ENCODE measurements at regions not wholly inside any gene's neighbourhood (a gene's known extent, or its start where the extent isn't known, plus 50 kb on each side); places are given as distances from the start of the nearest gene placed in this dataset.
"Not testable (repeated sequence)": the region's sequence is repeated elsewhere in the genome, so short reads cannot be mapped to it uniquely, and the experiment has no call there.

GRCh38 chr5:100697970-100698369 is 162.8 kb downstream of the FAM174A start:
- DNase-seq, result no peak

DNA sequence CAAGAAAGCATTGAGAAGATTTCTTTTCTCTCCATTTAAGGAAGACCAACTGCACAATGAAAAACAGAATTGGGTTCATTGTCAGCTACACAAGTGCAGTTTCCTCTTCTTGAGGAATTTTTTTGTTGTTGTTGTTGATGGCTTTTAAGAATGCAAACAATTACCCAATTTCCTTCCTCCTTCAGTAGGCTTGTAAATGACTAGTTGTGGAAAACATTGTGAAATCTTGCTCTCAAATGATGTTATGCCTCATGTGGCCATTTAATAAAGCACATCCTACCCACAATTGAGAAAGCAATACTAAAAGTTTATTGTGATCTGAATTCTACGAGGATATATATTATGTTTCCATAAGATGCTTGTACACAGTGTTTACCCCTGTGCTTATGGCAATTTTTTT is 171.6 kb downstream of the FAM174A start:
- DNase-seq, result no peak

DNA sequence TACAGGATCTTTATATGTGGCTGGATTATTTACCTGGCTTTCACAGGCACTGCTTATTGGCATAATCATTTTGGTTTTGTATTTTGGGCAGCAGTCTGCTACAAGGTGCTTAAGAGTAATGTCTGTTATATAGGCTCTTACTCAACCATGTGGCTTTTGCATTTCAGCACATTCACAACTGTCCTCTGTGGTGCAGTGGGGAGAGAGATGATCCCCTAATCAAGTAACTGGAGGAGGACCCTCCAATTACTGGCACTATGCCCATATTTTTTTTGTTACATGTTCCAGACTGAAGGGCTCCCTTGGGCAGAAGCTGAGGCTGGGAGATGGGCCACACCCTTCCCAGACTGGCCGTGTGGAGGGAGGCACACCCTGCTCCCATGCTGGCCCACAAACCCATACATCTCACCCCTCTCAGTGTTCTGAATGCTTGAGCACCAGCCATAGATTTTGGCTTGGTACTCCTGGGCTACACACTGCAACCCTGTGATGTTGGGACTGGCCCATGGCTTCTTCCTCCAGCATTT is 173.5 kb downstream of the FAM174A start:
- DNase-seq, result no peak

DNA sequence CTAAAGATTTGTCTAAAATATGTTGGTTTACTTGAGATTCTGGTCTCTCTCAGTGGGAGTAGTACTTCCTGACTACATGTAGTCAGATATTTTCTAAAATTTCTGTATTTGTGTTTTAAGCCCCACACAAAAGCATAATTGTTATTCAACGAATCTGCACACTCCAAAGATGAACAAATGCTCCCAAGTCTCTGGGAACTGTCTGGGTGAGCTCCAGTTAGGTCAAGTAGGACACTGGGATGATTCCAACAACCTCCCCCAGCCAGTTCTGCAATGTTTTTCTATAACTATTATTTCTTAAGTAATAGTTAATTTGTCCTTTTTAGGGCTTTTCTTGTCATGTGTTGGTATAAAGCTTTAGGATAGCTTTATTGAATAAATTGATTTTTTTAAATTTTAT is 174.6 kb downstream of the FAM174A start:
- no peak for DNase-seq

DNA sequence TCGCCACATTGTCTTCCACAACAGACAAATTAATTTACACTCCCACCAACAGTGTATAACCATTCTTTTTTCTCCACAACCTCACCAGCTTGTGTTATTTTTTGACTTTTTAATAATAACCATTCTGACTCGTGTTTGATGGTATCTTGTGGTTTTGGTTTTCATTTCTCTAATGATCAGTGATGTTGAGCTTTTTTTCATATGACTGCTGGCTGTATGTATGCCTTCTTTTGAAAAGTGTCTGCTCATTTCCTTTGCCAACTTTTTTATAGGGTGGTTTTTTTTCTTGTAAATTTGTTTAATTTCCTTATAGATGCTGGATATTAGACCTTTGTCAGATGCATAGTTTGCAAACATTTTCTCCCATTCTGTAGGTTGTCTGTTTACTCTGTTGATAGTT is 179.6 kb downstream of the FAM174A start:
- not testable (repeated sequence) for DNase-seq

DNA sequence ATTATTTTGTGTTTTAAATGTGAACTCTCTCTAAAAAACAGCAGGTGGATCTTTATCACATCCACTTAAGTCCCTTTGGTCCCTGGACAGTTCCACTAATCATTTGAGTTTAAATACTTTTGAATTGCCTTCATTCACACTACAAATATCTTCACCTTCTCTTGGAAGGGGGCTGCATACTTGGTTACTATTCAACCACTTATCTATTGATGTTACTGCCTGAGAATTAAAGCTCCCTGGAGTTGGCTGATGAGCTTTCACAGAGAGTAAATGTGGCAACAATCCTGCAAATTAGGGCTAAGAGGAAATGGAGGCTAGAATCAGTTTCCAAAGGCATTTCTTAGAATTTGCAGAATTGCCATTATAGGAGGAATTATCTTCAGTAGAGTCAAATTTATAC is 180.4 kb downstream of the ST8SIA4 start:
- no peak for DNase-seq

DNA sequence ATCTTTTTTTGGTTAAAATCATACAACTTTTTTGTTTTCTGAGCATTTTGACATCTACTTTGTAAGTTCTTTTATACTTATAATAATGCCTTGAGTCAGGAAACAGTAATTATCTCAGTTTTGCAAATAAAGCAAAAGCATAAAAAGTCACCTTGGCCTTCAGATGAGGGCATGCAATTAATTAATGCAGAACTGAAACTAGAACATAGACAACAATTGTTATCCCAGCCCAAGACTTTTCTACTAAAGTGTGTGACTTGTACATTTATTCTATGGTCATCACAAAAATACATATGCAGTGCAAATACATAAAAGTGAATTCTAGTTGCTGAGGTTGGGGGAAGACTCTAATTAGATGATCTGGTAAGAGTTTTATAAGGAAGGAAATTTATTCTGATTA is 179.9 kb downstream of the ST8SIA4 start:
- DNase-seq, result no peak

GRCh38 chr5:100726116-100726515 is 177.0 kb downstream of the ST8SIA4 start:
- DNase-seq, result no peak

GRCh38 chr5:100731768-100732167 is 171.3 kb downstream of the ST8SIA4 start:
- peak; percentile 1 for DNase-seq

GRCh38 chr5:100746730-100747129 is 156.4 kb downstream of the ST8SIA4 start:
- DNase-seq, result no peak

DNA sequence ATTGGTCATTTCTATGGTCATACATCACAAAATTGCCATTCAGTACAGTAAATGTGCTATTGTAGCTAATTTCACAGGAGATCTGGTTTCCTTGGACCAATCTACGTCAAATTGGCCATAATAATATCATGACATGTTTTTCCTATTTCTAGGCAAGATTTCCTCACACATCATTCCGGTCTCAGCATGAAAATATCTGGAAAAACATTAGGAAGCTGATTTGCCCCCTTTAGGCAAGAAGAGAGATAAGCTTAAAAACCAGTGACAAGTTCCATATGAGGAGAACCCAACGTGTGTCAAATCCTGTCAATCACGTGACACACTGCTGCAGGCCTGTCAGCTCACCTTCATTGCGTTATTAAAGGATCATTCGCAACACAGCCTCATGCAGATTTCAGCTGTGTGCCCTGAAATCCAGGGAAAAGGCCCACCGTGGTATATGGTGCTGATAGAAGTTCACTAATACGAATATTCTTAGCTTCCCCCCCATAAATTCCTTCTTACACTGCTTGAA is 153.3 kb downstream of the ST8SIA4 start:
- no peak for DNase-seq

DNA sequence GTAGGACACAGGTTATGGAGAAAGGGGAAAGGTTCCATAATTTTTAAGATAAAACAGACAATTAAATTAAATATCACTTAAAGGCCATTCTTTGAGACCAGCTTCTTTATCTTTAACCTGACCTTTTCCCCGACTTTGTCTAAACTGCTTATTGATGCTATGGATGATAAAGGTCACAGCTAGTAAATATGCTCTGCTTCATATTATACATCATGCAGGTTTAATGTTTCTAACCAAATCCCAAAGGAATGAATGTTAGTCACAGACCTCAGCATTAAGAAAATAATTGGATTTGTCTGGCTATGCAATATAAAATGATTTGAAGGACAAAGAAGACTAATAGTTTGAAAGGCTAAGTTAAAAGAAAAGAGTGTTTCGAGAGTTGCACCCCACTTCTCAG is 147.6 kb downstream of the ST8SIA4 start:
- DNase-seq, result no peak
